HG02642 (cell line): ENCODE measurements at regions not wholly inside any gene's neighbourhood (a gene's known extent, or its start where the extent isn't known, plus 50 kb on each side); places are given as distances from the start of the nearest gene placed in this dataset.
"Not testable (repeated sequence)": the region's sequence is repeated elsewhere in the genome, so short reads cannot be mapped to it uniquely, and the experiment has no call there.

Experiments used
- ATAC-seq: cut with Tn5 transposase; IDR thresholded peaks from one replicate; pipeline ENCODE4 v1.9.1; 2021; ENCODE audit warnings: mild to moderate bottlenecking; ENCODE audit not compliant: unreplicated experiment, poor library complexity

DNA sequence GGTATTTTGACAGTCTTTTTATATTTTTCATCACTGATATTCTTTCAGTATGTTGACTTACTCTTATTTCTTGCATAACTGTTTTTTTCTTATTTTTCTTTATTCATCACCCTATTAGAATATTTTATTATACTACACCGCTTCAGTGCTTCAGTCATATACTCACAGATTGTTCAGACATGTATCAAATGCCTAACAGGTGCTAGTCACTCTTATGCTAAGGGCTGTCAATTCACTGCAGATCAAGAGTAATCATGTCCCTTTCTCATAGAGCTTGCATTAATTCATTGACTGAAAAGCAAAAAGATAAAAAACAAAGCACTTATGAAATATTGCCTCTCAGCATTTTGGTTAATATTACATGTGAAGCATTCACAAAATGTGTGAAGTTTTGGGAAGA, 1435.6 kb downstream of the STIM2 start:
- ATAC-seq = no peak

DNA sequence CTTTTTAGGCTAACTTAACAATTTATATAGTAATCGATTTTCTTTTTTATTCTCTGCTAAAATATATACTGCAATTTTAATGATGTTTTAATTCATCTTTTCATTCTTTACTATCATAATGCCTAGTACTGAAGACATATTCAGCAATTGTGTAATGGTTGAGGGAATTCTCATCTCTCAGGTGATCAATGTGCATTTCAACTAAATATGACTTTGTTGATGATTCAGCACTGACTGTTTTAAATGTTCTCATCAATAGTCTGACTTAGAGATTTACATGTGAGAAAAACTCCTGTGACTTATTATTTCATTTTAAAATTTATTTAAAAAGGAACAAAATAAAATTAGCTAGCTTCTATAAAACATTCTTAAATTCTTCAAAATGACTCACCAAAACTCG, 1450.3 kb downstream of the STIM2 start:
- ATAC-seq = no peak

DNA sequence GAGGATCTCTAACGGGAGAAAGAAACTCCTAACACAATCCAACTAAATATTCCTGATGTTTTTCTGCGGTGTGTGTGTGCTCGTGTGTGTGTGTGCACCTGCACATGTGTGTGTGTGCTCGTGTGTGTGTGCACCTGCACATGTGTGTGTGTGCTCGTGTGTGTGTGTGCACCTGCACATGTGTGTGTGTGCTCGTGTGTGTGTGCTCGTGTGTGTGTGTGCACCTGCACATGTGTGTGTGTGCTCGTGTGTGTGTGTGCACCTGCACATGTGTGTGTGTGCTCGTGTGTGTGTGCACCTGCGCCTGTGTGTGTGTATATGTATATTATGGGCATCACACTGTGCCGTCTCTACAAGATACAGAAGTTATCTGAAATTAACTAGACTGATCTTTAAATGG, 1451.9 kb downstream of the STIM2 start:
- ATAC-seq = not testable (repeated sequence)

DNA sequence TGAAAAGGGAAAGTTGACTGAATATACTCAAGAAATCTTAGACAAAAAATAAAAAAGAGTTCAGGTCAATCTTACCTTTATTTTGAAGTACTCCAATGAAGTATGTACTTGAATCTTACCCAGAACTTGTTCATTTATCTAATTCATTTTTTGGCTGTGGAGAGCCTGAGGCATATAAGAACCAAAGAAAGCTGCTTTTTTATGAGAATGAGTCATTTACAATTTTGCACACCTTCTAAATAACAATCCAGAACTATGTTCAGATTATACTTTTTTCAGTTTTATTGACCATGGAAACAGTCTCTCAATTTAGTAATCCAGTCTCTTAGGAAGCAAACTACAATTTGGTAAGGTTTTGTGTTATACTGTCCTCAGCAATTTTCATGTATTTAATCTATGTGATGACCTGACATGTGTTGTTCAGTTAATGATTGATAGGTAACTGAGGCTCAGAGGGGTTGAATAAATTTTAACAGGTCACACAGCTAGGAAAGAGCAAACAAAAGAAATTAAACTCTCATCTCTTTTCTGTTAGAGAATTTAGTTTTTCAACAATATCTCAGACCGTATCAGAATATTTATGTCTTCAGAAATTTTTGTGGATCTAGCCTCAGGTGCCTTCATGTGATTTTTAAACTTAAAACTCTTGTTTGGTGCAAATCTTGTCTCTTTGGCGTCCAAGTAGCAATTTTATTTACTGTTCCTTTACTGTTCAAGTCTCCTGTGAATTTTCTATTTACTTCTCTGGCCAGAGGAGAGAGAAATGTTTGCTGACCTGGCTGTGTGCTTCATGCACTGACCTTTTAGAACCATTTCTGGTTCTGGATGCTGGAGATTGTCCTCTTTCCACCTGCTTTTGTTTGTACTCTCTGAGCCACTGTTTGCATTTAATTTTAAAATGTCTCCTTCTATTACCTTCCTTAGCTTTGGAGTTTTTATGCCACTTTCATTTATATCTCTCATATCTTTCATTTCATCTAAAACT, 1453.4 kb downstream of the STIM2 start:
- ATAC-seq = no peak

DNA sequence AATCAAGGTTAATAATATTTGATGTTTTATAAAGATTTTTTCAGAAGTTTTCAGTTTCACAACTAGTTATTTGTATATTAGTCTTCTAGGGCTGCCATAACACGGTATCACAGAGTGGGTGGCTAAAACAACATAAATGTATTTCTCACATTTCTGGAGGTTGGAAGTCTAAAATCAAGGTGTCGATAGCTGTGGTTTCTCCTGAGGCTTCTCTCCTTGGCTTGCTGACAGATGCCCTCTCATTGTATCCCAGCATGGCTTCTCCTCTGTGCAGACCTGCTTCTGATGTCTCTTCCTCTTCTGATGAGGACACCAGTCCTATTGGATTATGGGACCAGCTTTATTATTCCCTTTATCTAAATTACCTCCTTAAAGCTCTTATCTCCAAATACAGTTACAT, 1456.6 kb downstream of the STIM2 start:
- no peak for ATAC-seq

DNA sequence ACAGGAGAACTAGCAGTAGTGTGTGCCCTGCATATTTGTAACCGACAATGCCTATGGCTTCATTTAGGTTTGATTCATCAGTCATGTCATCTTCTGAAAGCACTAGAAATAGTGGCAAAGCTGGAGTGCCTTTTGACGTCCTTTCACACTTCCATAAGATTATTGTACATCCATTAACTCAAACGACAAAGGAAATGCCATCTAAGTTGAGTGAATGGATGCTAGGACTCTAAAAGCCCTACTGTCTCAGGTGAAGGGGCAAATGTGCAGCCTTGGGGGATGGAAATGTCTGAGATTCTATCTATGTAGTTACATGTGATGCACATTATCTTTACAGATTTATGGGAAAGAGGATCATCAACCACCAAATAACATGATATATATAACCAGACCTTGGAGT, 1473.6 kb downstream of the STIM2 start:
- ATAC-seq = no peak

DNA sequence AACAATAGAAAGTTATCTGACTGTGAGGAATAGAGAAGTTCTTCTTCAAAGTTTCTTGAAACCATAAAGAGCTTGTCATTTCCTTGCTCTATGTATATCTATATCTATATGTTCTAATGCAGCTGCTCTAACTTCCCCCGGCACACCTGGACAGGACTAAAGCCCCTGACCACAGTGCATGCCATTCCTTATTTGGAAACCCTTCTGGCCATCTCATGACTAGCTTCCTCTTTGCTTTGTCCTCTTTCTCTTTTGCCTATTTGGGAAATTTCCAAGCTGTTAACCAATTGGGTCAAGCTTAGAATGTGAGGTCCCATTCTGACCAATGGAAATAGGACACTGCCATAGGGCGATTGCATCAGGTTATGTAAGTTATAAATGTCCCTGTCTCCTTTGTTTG, 1481.1 kb downstream of the STIM2 start:
- no peak for ATAC-seq

DNA sequence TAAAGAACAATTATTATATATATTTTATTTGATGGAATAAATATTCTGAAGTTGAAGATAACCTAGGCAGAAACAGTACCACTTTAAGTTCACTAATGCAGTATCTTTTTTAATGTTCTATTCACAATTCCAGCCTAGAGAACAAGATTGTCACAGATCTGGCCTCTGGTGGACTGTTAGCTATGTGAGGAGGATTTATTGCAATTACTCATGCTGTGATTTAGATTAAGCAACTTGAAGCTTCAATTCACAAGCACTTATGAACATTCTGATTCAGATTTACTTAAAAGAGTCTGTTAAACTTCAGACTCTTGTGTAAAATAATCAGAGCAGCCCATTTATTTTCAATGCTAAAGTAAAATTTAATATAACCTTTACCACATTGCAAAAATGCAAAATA, 1489.8 kb downstream of the STIM2 start:
- ATAC-seq = no peak

DNA sequence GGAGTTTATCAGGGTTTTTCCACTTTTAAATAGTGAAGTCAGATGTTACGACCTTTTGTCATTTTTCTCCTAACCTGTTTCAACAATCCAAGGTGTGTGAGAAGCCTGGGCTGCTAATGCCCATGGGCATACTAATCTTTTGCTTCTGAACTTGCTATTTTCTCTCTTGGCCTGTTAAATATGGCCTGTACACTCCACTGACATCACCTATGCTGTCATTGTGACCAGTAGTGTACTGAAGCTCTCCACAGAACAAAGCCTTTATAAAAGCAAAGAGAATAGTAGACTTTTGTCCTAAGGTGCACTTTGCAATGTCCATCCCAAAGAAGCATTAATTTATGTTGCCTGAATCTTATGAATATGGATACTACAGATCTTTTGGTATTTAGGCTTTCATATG, 1490.5 kb downstream of the STIM2 start:
- no peak for ATAC-seq

DNA sequence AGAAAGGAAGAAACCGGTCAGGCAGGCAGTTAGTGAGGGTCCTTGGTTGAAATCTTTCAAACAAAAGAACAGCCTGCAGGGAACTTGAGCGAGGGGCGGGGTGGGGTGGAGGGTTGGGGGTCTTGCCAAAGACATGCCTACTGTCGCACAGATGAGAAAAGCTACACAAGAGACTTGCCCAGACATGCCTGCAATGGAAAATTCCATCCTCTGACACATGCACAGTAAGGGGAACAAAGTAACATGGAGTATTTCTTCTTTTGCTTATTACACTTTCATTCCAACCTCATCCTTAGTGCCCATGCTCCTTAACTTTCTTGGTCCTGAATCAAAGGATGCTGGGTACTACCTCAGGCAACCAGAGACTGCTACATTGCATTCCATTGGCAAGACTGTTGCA, 1491.2 kb downstream of the STIM2 start:
- ATAC-seq = no peak

DNA sequence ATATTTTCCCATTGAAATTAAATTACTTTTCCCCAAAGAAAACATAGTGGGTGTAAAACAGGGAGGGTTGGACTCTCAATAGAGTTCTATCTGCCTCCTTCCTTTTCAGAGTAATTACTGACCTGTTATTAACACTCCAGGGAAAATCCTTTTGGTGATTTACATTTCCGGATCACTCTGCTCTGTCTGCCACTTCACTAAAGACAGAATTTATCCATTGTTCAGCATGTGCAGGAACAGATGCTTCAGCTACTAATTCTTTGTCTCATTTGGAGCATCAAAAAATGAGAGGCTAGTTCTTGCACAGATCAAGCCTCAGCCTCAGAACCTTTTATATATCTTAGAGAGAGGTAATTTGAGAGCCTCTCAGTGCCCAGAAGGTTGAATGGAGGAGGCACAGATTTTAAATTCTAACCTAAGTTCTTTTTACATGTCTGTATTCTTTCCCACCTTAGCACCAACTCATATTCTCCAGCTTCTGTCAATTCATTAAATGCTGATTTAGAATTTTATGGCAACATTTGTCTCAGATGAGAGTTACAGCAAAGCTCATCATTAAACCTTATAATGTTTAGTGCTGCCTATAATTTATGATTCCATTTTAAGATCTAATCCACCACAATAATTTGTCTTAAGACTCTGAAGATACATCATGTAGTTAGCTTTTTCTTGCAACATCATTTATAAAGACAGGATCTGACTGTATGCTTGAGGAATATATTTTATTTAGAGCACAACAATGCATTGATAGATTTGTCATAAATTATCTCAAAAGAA, 1494.4 kb downstream of the STIM2 start:
- no peak for ATAC-seq

DNA sequence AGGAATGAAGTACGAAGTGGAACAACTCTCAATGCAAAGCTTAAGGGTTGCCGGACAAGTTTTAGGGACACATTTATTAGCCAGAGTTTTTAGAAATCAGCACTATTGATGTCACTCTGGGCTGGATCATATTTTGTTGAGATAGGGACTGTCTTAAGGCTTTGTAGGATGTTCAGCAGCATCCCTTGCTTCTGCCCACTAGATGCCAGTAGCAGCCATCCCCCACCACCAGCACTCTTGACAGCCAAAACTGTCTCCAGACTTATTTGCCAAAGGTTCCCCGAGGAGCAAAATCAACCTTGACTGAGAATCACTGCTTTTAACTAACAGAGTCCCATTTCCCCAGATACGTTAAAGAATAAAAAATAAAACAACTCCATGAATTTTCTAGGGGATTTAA, 1497.3 kb downstream of the STIM2 start:
- ATAC-seq = no peak

DNA sequence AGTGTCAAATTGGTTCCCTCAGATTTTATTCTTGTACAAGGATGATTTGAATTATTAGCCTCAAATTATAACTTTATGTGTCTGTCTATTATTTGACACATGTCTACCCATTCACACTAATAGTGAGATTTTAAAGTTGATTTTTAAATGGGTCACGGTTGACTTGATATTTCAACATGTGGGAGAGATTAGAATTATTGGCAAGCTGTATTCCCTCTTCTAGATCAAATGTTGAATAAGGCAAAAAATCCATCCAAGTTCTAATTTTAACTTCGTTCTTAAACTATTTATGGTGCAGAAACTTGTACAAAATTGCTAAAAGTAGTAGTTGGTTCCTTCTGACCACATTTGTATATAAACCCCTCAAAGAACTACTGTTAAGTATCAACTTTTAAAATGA, 1498.0 kb downstream of the STIM2 start:
- ATAC-seq = no peak

DNA sequence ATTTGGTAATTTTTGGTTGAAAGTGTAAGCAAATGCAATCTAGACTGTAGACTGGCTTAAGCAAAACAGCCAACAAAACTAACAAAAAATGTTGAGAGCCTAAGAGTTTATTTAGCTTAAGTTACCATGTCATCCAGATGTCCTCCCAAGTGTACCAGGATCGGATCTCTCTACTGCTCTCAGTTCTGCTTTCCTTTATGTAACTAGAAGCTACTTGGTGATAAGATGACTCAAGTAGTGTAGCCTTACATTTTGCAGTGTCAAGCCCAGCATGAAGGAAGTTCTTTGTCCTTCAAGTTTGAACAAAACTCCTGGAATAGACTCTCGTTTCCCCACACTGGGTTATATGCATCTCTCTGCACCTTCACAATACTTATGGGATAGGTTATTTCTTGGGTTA, 1500.0 kb downstream of the STIM2 start:
- no peak for ATAC-seq

DNA sequence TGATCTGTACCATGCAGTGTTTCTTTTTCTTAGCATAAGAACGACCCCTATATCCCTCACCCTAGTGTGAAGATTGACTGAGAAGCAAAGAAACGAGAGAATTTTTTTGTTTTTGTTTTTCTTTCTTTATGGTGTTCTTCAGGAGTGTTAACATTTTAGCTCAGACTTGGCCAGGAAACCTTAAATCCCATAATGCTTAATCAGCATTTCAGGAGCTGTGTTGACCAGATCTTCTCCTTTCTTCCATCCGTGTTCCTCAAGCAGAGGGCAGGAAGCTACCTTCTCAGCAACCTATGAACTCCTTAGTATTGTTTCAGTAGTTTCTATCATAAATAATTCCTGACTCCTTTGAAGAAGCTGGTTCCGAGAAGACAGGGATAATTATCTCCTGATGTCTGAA, 1501.5 kb downstream of the STIM2 start:
- ATAC-seq = no peak

DNA sequence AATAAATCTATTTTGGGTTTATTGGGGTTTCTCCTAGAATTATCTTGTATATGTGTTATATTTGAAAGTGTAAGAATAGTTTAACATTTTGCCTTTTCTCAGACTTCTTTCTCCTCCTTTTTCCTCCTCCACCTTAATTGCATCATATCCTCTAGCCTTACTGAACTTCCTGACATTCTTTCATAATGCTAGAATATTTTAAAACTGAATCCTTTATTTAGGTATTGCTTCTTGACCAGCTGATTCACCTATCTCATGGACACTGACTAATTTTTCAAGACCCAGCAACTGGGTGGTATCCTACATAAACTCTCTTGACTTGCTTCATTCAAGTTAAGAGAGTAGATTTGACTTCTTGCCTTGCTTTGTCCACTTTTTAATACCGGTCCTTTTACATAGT, 1508.9 kb downstream of the STIM2 start:
- ATAC-seq = no peak

DNA sequence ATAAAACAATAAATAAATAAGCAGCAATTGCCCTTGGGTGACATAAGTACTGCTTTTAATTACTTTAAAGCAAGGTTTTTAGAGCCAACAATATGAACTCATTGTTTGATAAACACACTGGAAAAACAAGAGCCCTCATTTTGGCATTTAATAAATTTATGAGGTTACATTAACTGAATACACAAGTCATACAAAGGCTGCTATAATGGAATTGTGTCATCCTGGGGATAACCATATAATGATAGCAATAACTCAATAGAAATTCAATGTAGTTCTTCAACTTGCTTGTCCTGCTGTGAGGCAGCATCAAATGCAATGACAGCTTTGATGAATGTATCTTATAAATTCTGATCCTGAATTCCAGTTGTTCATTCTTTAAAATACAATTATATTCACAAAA, 1512.5 kb downstream of the STIM2 start:
- ATAC-seq = no peak

DNA sequence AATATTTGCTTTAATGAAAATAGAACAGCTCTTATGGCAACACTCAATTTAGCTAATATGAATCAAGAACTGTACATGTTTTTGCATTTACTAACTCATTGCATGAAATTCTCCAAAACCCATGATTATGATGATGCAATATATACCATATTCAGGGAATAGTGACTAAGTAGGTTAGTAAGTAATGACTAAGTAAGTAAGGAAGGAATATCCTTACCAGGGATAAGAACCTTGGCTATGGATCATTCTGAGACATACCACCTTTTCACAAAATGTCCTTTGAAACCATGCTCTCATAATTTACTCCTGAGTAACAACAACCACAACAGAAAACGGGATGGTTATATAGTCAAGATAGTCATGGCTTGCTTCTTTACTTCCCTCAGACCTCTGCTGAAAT, 1513.0 kb downstream of the STIM2 start:
- no peak for ATAC-seq

DNA sequence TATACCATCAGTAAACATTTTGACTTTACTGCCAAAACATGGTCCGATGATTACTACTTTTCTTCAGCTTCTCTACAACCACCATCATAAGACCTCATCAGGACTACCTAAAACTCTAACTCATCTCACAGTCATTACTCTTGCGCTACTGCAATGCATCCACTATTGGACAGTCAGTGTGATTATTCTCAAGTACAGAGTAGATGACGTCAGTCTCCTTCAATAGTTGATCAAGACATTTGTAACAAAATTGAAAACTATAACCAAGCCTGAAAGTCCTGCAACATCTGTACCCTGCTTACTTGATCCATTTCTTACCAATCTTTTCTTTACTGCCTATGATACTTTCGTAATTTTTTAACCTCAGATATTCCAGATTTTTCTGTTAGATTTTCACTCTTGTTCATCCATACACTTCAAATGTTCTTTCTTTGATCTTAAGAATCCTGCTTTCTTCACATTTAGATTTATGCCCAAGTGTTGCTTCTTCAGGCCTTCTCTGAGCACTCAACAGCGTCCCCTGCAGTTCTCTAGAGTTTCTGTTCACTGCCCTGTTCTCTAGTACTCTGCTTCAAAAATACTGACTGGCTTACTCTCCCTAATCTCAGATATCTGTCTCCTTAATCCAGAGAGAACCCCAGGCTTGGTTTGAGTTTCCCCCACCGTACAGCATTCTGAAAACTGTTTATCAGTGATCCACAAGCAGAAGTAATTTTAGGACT, 1517.6 kb downstream of the STIM2 start:
- ATAC-seq = no peak

DNA sequence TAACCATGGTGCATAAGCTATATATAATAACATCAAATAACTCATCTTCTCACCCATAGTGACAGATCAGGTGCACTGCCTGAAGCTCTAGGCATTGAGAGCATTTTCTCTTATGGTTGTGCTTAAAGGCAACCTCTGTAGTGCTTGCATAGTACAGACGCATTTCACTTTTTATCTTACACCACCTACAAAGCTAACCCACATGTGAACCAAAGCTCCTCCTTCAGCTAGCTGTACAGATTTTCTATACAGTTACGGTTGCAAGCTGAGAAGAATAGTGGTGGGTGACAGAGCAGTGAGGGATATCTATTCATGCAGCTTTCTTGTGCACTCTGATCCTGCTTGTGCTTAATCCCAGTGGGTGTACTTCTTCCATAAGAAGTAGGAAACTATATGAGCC, 1525.2 kb downstream of the STIM2 start:
- ATAC-seq = no peak

DNA sequence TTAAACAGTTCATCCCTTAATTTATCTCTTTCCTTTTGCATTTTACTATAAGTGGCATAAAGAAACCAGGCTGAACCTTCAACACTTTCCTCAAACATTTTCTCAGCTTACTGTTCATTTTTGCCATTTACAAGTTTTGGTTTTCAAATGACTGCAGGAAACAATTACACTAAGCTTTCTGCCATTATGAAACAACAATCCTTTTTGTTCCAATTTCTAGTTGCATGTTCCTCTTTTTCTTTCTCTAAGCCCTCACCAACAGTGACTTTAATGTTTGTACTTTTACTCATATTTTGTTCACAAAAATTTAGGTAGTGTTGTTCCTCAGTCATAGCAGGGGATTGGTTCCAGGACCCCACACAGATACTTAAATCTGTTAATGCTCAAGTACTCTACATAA, 1526.1 kb downstream of the STIM2 start:
- ATAC-seq = no peak
